Gastroesophageal sphincter (tissue), 2 donors: ENCODE measurements at regions not wholly inside any gene's neighbourhood (a gene's known extent, or its start where the extent isn't known, plus 50 kb on each side); places are given as distances from the start of the nearest gene placed in this dataset.

Experiments used
- POLR2A ChIP-seq, 2 donors: fragments of 450-650 bp; IDR thresholded peaks; one replicate each; pipeline ENCODE4 v1.6.1; 2017; ENCODE audit warnings: antibody characterized with exemption in 2 of 2, mild to moderate bottlenecking in 2 of 2, moderate library complexity in 1 of 2
- POLR2AphosphoS5 ChIP-seq: sonication (generic); formaldehyde crosslinking; IDR thresholded peaks from one replicate; pipeline ENCODE4 v1.6.1; 2017; ENCODE audit warnings: antibody characterized with exemption

DNA sequence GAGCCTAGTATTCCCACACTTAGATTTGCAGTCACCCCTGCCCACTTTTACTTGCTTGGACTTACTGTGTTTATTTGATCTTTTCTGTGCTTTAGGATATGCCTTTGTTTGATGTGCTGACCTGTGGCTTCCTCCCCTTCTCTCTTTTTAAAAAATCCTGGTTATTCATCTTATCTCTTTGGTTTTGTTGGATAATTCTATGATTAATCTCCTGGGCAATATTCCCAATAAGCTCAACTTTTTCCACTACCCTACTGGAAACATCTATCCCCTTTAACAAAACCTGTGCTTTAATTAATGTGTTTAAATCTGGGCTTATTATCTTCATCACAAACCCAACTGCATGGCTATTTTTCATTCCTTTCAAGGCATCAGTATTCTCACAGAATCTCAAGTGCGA lies 476.0 kb upstream of the TGFBR2 start:
- no peak for TF ChIP-seq POLR2A (IDR thresholded peaks at IDR 0.05)
- no peak for TF ChIP-seq POLR2AphosphoS5
